K562 (cell line): ENCODE measurements at regions not wholly inside any gene's neighbourhood (a gene's known extent, or its start where the extent isn't known, plus 50 kb on each side); places are given as distances from the start of the nearest gene placed in this dataset.

Experiments used
- ATAC-seq: fragments of 200-7000 bp; cut with Tn5 transposase; 3 replicates; pipeline ENCODE4 v1.9.1; 2020; ENCODE audit warnings: moderate library complexity
- BruUV-seq: library from RNA; stranded (reverse); fragments of 400-500 nt; replicated peaks from 2 replicates; lab custom pipeline; 2021; lab: Mats Ljungman, UMichigan
- CTCF ChIA-PET: fragments of 300-600 bp; formaldehyde crosslinking; extraction: SDS; loops from one replicate; lab custom pipeline; 2021; ENCODE audit warnings: low intra/inter-chr PET ratio; lab: Yijun Ruan, JAX
- POLR2A ChIA-PET: fragments of 300-600, 350-650 bp; sonication (Branson Sonifier 250); formaldehyde crosslinking; extraction: SDS; loops from one replicate; lab custom pipeline; 2021; ENCODE audit warnings: antibody characterized with exemption, inconsistent platforms; lab: Yijun Ruan, JAX
- DNase-seq, 4 experiments: peaks; one replicate each; pipeline versions ENCODE4 v3.0.0 to v3.0.0-alpha.2; 2011 to 2018; ENCODE audit warnings: low spot score in 3 of 4, mixed read lengths in 3 of 4; ENCODE audit errors: extremely low read depth in 1 of 4
- FAIRE-seq: peaks from 2 replicates; lab custom pipeline; 2011; peaks lifted over from hg19 to GRCh38; lab: Jason Lieb, UNC
- H2AFZ ChIP-seq: 2 replicates; pipeline ENCODE4 v1.6.0; 2011; ENCODE audit warnings: low read depth, low read length, control low read depth, inconsistent platforms
- H3K27ac ChIP-seq: fragments of 200-600 bp; 3 replicates; pipeline ENCODE4 v1.8.0; 2011; ENCODE audit warnings: low read depth, mild to moderate bottlenecking, control low read depth, inconsistent platforms, low read length, moderate library complexity, mixed read lengths; ENCODE audit errors: extremely low read depth
- H3K27me3 ChIP-seq, 2 experiments: fragments of 300-600 bp in 1 of 2; 2 replicates in 1 of 2; 3 replicates in 1 of 2; pipeline versions ENCODE4 v1.6.0 to v1.8.0; 2011; ENCODE audit warnings: inconsistent platforms in 2 of 2, low read length in 2 of 2, mild to moderate bottlenecking in 1 of 2, mixed read lengths in 1 of 2, moderate library complexity in 1 of 2; ENCODE audit not compliant: control insufficient read depth in 2 of 2, insufficient read depth in 2 of 2
- H3K36me3 ChIP-seq: fragments of 300-600 bp; 3 replicates; pipeline ENCODE4 v1.8.0; 2011; ENCODE audit warnings: mild to moderate bottlenecking, low read length, inconsistent platforms; ENCODE audit not compliant: control insufficient read depth, insufficient read depth
- H3K4me1 ChIP-seq, 2 experiments: fragments of 200-600 bp in 1 of 2; replicated peaks in 1 of 2; 2 replicates in 1 of 2; 3 replicates in 1 of 2; pipeline versions ENCODE4 v1.5.1 to v1.8.0; 2011; ENCODE audit warnings: inconsistent platforms in 2 of 2, low read length in 2 of 2, mild to moderate bottlenecking in 1 of 2, mixed read lengths in 1 of 2, moderate library complexity in 1 of 2; ENCODE audit not compliant: control insufficient read depth in 2 of 2, insufficient read depth in 2 of 2
- H3K4me2 ChIP-seq: 2 replicates; pipeline ENCODE4 v1.6.1; 2011; ENCODE audit warnings: low read length, control low read depth, inconsistent platforms, mixed read lengths; ENCODE audit not compliant: insufficient read depth
- H3K4me3 ChIP-seq: fragments of 200-600 bp; sonication (generic), shearing (Covaris generic); 2 replicates; pipeline ENCODE4 v1.5.1; 2016; ENCODE audit warnings: control low read depth, inconsistent platforms
- H3K79me2 ChIP-seq: fragments of 200-600 bp; 3 replicates; pipeline ENCODE4 v1.8.0; 2011; ENCODE audit warnings: low read length, inconsistent platforms; ENCODE audit not compliant: control insufficient read depth, insufficient read depth
- H3K9ac ChIP-seq, 2 experiments: 2 replicates each; pipeline versions ENCODE4 v1.6.0 to v1.6.1; 2011; ENCODE audit warnings: low read depth in 2 of 2, low read length in 2 of 2, control low read depth in 1 of 2, inconsistent platforms in 1 of 2, mild to moderate bottlenecking in 1 of 2, mixed read lengths in 1 of 2; ENCODE audit not compliant: insufficient read depth in 1 of 2
- H3K9me1 ChIP-seq: one replicate; pipeline ENCODE4 v1.6.0; 2011; ENCODE audit warnings: inconsistent platforms, mild to moderate bottlenecking, low read length, moderate library complexity; ENCODE audit not compliant: control insufficient read depth, insufficient read depth
- H3K9me3 ChIP-seq: replicated peaks from 2 replicates; pipeline ENCODE4 v1.5.1; 2011; ENCODE audit warnings: low read depth, low read length, inconsistent platforms; ENCODE audit not compliant: control insufficient read depth, insufficient read depth
- H4K20me1 ChIP-seq: replicated peaks from 2 replicates; pipeline ENCODE4 v1.6.1; 2011; ENCODE audit warnings: low read length, inconsistent platforms, mixed read lengths; ENCODE audit not compliant: control insufficient read depth, insufficient read depth
- CBX3 ChIP-seq, 2 experiments: IDR thresholded peaks; 1 replicate in 1 of 2; 2 replicates in 1 of 2; pipeline ENCODE4 v1.6.1; 2012; ENCODE audit warnings: inconsistent platforms in 2 of 2, low read length in 2 of 2, borderline replicate concordance in 1 of 2, control low read depth in 1 of 2
- CEBPB ChIP-seq: fragments of 450-650 bp; IDR thresholded peaks from 2 replicates; pipeline ENCODE4 v1.6.1; 2016; ENCODE audit warnings: missing genetic modification characterization, missing compliant biosample characterization
- CREB3 ChIP-seq: fragments of 450-650 bp; conservative IDR thresholded peaks from 2 replicates; pipeline ENCODE4 v1.6.1; 2016; ENCODE audit warnings: missing genetic modification characterization, low read depth, mild to moderate bottlenecking, missing compliant biosample characterization, moderate library complexity
- DMBX1 ChIP-seq: fragments of 250-450 bp; sonication (Bioruptor Pico); IDR thresholded peaks from 2 replicates; pipeline ENCODE4 v1.8.0; 2022; ENCODE audit warnings: inconsistent platforms, mild to moderate bottlenecking, moderate library complexity, borderline replicate concordance
- EP300 ChIP-seq: IDR thresholded peaks from 2 replicates; pipeline ENCODE4 v1.6.1; 2012; ENCODE audit warnings: low read length, improper control_type of control experiment
- HCFC1 ChIP-seq: IDR thresholded peaks from 2 replicates; pipeline ENCODE4 v1.6.1; 2012; ENCODE audit warnings: low read depth, low read length, improper control_type of control experiment
- KLF16 ChIP-seq: IDR thresholded peaks from 2 replicates; pipeline ENCODE4 v1.6.1; 2016; ENCODE audit warnings: antibody characterized with exemption
- MCM2 ChIP-seq: fragments of 450-650 bp; IDR thresholded peaks from 2 replicates; pipeline ENCODE4 v1.6.1; 2017; ENCODE audit warnings: low read depth, mild to moderate bottlenecking
- NFRKB ChIP-seq: fragments of 450-650 bp; IDR thresholded peaks from 2 replicates; pipeline ENCODE4 v1.6.1; 2016; ENCODE audit warnings: low read depth
- TSC22D4 ChIP-seq: fragments of 450-650 bp; IDR thresholded peaks from 2 replicates; pipeline ENCODE4 v1.6.1; 2016; ENCODE audit warnings: missing genetic modification characterization, missing biosample characterization, control low read depth
- WGBS: fragments of 100-300 bp; shearing (Covaris generic); methylation state at CpG from one replicate; pipeline ENCODE4 v1.1.6; 2016; ENCODE audit warnings: low coverage, mixed read lengths; ENCODE audit not compliant: insufficient coverage; ENCODE audit errors: missing lambda C conversion rate; 5-methylcytosine and 5-hydroxymethylcytosine counted together
- in situ Hi-C: fragments of 300-500 bp; cut with MboI; formaldehyde crosslinking; loops from 4 replicates; pipeline ENCODE4 v1.15.0; 2018; ENCODE audit warnings: inconsistent platforms, mixed read lengths
- intact Hi-C: fragments of 100-400 bp; cut with micrococcal nuclease; formaldehyde crosslinking; loops from 2 replicates; pipeline ENCODE4 v1.14.2; 2022

GRCh38 chrX:44621078-44621477, 78.4 kb upstream of the FUNDC1 start (continued):
- TF ChIP-seq CEBPB (tag) (peak; percentile 86), TSC22D4 (tag) (no peak)

- BruUV-seq, result no TSS peak
- intact Hi-C loops, result no loop called here
- in situ Hi-C loops, result no loop called here
Observed at GRCh38 chrX:44619039-44619438, 76.4 kb upstream of the FUNDC1 start.

More at GRCh38 chrX:44619039-44619438, 76.4 kb upstream of the FUNDC1 start:
- CTCF ChIA-PET, result no interaction called here
- H3K9me1 ChIP-seq, result no peaks in the 10 kb centered on the region
- H3K9ac ChIP-seq, result no peak overlapping the region
- H3K27me3 ChIP-seq, result no peaks in the 10 kb centered on the region
- H3K4me2 ChIP-seq, result no peak overlapping the region
- no peaks in the 10 kb centered on the region for H3K9me3 ChIP-seq
- H4K20me1 ChIP-seq, result no peaks in the 10 kb centered on the region
- H3K4me3 ChIP-seq, result no peak overlapping the region
- no peak for DNase-seq
- POLR2A ChIA-PET, result no interaction called here
- no peak overlapping the region for H3K27ac ChIP-seq
- H3K4me1 ChIP-seq, result no peaks in the 10 kb centered on the region
- 57% methylated on average over 3 of the region's 4 CpGs for WGBS
- H2AFZ ChIP-seq, result no peak overlapping the region
- no peak for FAIRE-seq
- no peaks in the 10 kb centered on the region for H3K79me2 ChIP-seq
- ATAC-seq, result no peak
- H3K36me3 ChIP-seq, result no peaks in the 10 kb centered on the region
- no peak for TF ChIP-seq CBX3 (IDR thresholded peaks at IDR 0.05; ENCODE audit: borderline replicate concordance in 1 of 2, low read length in 2 of 2)
- no peak for TF ChIP-seq EP300
- no peak for TF ChIP-seq KLF16
- no peak for TF ChIP-seq HCFC1
- TF ChIP-seq NFRKB, result no peak
- TF ChIP-seq MCM2, result no peak
- TF ChIP-seq DMBX1 (CRISPR knock-in tag), result no peak
- TF ChIP-seq CREB3, result no peak
